Stimulated activated naive CD8-positive, alpha-beta T cell treated with anti-CD3 and anti-CD28 coated beads, Interleukin-15, amount 100 ng/mL, for 72 hours (primary cell): ENCODE measurements at regions not wholly inside any gene's neighbourhood (a gene's known extent, or its start where the extent isn't known, plus 50 kb on each side); places are given as distances from the start of the nearest gene placed in this dataset.
A peak's percentile ranks its signal among the peaks of the same experiment; 100 is the strongest.

Source experiments
- ATAC-seq: fragments of 150-1000 bp; cut with Tn5 transposase; 2 replicates; pipeline ENCODE4 v1.10.0; 2021; ENCODE audit warnings: mild to moderate bottlenecking, moderate library complexity
- DNase-seq, 2 donors: peaks; one replicate each; pipeline ENCODE4 v3.0.0; 2021 to 2022
- H3K27ac Mint-ChIP-seq, 2 donors: one replicate each; pipeline ENCODE4 v1.8.0; 2022; ENCODE audit warnings: mild to moderate bottlenecking in 2 of 2, mixed read lengths in 2 of 2, moderate library complexity in 2 of 2
- H3K27me3 Mint-ChIP-seq: one replicate; pipeline ENCODE4 v1.8.0; 2022; ENCODE audit warnings: mixed read lengths
- H3K4me1 Mint-ChIP-seq: one replicate; pipeline ENCODE4 v1.8.0; 2022; ENCODE audit warnings: mild to moderate bottlenecking, mixed read lengths
- H3K4me3 Mint-ChIP-seq, 2 donors: one replicate each; pipeline ENCODE4 v1.8.0; 2022; ENCODE audit warnings: mild to moderate bottlenecking in 2 of 2, mixed read lengths in 2 of 2, moderate library complexity in 1 of 2
- H3K9me3 Mint-ChIP-seq, 2 donors: one replicate each; pipeline ENCODE4 v1.8.0; 2022; ENCODE audit warnings: mixed read lengths in 2 of 2

DNA sequence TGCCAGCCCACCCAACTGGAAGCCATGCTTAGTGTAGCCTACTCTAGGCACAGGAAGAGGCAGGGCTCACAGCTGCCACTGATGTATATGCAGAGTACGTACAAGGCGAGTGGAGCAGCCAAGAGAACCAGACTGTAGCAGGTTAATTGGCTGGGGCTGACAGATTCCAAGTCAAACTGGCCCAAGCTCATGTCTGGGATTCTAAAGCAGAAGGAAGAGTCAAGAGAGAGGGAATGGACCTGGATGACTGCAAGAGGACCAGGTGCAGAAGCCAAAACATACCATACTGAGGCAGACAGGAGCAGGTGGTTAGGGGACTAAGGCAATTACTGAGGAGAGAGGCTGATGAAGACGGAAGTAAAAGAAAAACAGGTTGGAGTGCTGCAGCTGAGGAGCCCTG, 51.3 kb upstream of the LRRN2 start:
- Mint-ChIP-seq H3K4me1 (no peaks in the 10 kb centered on the region), H3K4me3 (no peak overlapping the region), H3K27ac (no peak overlapping the region), H3K27me3 (peaks cover 8% of the 10 kb centered on the region), H3K9me3 (peaks cover 10 to 16% of the 10 kb centered on the region in 2 donors)
- ATAC-seq: no peak
- DNase-seq: no peak

DNA sequence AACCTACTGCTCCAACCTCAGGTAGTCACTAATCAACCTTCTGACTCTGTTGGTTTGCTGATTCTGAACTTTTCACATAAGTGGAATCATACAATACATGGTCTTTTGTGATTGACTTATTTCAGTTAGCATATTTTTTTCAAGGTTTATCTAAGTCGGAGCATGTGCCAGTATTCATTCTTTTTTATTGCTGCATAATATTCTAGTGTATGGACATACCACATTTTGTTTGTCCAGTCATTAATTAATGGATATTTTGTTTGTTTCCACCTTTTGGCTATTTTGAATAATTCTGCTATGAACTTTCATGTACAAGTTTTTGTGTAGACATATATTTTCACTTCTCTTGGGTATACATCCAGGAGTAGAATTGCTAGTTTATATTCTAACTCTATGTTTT, 53.0 kb upstream of the LRRN2 start:
- Mint-ChIP-seq H3K27me3 (peaks cover 13% of the 10 kb centered on the region), H3K9me3 (peaks cover 10 to 16% of the 10 kb centered on the region in 2 donors)
- ATAC-seq: no peak

DNA sequence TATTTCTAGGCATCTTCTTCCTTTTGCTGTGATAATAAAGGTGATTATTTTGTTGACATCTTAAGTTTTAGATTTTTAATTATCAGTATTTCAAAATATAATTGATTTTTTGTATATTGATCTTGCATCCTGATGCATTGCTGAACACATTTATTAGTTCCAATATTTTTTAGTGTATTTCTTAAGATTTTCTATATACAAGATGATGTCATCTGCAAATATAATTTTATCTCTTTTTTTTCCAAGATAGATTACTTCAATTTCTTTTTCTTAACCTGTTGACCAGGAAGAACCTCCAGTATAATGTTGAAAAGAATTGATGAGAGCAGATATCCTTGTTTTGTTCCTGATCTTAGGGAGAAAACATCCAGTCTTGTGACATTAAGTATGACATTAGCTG, 54.8 kb upstream of the LRRN2 start:
- peaks cover 15% of the 10 kb centered on the region for H3K27me3 Mint-ChIP-seq
- no peak overlapping the region for H3K27ac Mint-ChIP-seq
- no peak for ATAC-seq

More for the DNA sequence above, 53.0 kb upstream of the LRRN2 start:
- H3K4me1 Mint-ChIP-seq: no peaks in the 10 kb centered on the region
- no peak overlapping the region for H3K27ac Mint-ChIP-seq
- no peak for DNase-seq
- no peak overlapping the region for H3K4me3 Mint-ChIP-seq

DNA sequence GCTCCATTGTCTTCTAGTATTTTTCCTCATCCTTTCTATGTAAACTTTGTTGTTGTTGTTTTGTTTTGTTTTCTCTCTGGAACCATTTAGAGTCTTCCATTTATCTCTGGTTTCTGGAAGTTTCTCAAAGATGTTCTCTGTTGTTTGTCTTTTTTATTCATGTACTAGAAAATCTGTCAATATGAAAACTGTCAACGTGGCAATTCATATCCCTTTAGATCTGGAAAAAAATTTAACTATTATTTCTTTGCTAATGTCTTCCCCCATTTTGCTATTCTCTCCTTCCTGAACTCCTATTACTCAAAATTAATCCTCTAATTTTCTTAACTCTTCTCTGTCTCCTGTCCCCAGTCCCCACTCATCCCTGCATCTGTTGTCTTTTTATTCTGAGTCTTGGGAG, 55.9 kb upstream of the LRRN2 start:
- Mint-ChIP-seq H3K27me3 (peaks cover 15% of the 10 kb centered on the region), H3K4me3 (no peak overlapping the region), H3K27ac (no peak overlapping the region), H3K4me1 (no peaks in the 10 kb centered on the region), H3K9me3 (peaks cover 10 to 16% of the 10 kb centered on the region in 2 donors)
- no peak for DNase-seq
- ATAC-seq: no peak

More for the DNA sequence above, 54.8 kb upstream of the LRRN2 start:
- peaks cover 10 to 16% of the 10 kb centered on the region in 2 donors for H3K9me3 Mint-ChIP-seq
- no peak overlapping the region for H3K4me3 Mint-ChIP-seq
- H3K4me1 Mint-ChIP-seq: no peaks in the 10 kb centered on the region
- no peak for DNase-seq

DNA sequence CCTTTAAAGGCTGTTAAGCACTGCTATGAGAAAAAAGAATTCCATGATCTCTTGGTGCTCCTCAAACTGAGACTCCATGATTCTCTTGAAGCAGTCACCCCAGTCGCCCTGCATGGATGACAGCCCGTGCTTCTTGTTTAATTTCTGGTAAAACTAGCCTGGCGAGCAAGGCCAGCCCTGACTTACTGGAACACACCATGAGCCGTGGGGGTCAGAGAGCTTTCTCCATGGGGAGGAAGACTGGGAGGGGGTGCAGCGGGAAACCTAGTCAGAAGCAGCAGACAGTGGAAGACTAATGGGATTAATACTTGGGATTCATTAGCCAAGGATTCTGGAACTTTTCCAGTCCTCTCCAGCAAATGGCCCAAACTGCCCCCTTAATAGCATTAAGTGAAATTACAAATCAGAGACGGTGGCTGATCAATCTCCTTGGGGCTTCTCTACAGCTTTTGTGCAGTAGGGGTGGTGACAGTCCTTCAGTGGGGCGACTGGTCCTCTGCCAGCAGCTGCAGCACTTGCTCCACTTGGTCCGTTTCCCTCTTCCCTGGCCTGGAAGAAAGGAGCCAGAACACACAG, 57.2 kb upstream of the LRRN2 start:
- peaks cover 4% of the 10 kb centered on the region for H3K4me1 Mint-ChIP-seq
- DNase-seq: no peak
- peaks cover 4 to 7% of the 10 kb centered on the region in 2 donors for H3K9me3 Mint-ChIP-seq
- no peak overlapping the region for H3K4me3 Mint-ChIP-seq
- H3K27me3 Mint-ChIP-seq: peaks cover 8% of the 10 kb centered on the region
- ATAC-seq: no peak
- no peak overlapping the region for H3K27ac Mint-ChIP-seq

DNA sequence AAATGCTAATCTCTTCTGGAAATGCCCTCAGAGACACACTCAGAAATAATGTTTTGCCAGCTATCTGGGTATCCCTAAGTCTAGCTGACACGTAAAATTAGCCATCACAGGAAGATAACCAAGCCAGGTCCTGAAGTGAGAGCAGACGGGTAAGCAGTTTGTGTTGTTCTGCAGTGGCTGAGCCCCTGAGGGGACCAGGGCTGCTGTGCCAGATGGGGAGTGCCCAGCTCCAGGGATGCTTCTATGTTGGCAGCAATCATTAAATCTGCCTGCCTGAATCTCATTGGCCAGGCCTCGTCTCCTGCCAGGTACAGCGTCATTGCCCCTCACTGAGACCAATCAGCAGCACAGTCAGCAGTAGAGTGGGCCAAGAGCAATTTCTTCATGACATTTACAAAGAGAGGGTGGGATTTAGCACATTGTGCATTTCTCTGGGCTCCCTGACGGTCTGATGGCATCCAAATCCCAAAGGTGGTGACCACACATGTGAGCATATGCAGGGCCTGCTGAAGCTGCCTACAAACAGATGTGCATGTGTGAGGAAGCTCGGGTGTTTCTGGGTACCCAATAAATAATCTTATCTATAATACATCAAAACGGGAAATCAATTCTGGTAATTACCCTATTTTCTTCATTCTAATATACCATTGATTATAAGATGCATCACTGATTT, 58.7 kb upstream of the LRRN2 start:
- Mint-ChIP-seq H3K27me3 (peaks cover 8% of the 10 kb centered on the region), H3K27ac (no peak overlapping the region), H3K4me1 (peaks cover 4% of the 10 kb centered on the region), H3K4me3 (no peak overlapping the region), H3K9me3 (no peaks in the 10 kb centered on the region)
- DNase-seq (no peak), ATAC-seq (no peak)

DNA sequence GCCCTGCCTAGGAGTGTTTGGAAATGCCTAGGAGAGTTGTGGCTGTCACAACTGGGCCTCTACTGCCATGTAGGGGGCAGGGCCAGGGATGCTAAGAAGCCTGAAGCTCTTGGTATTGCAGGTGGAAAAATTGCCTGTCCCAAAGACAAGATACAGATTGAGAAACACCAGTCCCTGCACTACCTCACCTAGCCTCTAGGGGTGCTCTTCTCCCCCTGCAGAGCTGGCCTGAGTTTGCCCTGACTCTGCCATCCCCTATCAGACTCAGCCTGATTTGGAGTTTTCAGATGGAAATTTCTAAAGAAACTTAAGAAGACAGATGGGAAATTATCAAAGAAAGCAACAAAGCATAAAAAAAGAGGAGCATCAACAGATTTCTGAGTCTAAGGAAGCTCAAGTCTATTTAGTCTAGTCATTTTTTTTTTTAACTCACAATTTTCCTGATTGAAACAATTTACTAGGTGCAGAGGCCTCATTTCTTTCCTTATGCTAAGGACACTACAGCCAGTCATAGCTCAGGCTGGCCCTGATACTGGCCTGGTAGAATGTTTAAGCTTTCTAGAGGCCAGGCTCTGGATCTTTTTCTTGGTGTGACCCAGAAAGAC, 61.4 kb upstream of the LRRN2 start:
- H3K27me3 Mint-ChIP-seq: peaks cover 8% of the 10 kb centered on the region
- no peaks in the 10 kb centered on the region for H3K9me3 Mint-ChIP-seq
- no peak overlapping the region for H3K4me3 Mint-ChIP-seq
- ATAC-seq (peak; percentile 76), DNase-seq (peak; percentile 41 to 42)
- no peak overlapping the region for H3K27ac Mint-ChIP-seq
- peaks cover 4% of the 10 kb centered on the region for H3K4me1 Mint-ChIP-seq

DNA sequence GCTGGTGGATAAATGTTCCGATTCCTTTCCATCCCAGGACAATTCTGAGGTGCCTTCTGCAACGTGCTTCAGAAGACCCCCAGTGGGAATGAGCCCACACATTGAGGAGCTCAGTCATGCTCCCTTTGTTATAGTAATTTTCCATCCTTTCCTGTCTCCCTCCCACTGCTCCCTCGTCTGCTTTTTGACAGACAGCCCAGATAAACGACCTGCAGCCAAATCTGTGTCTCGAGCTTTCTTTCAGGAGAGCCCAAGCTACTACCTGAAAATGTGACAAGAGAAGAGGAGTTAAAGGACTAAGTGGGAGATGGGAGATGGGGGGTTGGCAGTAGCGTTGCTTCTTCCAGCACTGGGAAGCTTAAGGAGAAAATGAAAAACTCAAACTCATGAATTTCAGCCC, 65.9 kb upstream of the LRRN2 start:
- Mint-ChIP-seq H3K27ac (no peak overlapping the region), H3K4me1 (peaks cover 4% of the 10 kb centered on the region), H3K4me3 (no peak overlapping the region), H3K27me3 (no peaks in the 10 kb centered on the region), H3K9me3 (no peaks in the 10 kb centered on the region)
- no peak for ATAC-seq
- DNase-seq: no peak

DNA sequence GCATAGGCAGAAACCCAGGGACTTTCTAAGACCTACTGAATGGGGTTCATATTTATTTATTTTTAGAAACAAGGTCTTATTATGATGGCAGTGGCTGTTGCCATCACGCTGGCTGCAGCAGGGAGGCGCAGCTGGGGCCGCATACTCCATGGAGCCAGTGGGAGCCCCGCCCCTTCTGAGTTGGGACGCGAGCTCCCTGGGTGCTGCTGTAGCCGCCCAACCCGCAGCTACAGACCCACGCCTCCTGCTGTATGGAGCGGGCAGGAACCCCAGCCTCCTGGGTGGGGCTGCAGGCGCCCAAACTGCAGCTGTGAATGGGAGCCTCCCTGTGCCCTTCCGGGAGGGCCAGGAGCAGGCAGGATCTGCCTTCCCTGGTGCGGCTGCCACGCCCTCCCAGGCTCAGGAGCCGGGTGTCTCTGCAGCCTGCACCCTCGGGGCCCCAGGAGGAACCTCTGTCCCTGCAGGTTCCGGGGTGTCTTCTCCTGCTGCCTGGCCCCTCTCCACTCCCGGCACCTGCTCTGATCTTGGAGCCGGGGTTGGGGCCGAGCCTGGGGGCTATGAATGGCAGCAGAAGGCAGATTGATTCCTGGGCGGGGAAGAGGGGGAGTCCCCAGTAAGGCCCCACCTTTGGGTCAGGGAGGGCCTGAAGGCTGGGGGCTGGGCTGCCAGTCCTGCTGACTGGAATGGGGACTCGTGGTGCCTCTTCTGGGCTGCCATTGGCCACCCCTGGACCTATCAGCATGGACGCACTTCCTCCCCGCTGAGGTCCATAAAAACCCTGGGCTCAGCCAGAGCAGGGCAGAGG, 66.5 kb upstream of the LRRN2 start:
- no peaks in the 10 kb centered on the region for H3K4me1 Mint-ChIP-seq

DNA sequence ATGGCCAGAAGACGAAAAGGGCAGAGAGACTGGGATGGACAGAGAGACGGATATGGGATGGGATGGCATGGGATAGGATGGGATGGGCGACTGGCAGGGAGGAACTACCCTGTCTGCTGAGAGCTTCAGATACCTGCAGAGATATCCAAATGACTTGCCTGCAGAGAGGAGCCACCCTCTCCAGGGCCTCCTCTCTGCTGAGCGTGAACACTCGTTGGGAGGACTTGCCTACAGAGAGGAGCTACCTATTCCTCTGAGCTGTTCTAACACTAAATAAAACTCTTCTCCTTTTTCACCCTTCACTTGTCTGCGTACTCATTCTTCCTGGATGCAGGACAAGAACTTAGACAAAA, 67.1 kb upstream of the LRRN2 start:
- Mint-ChIP-seq H3K27me3 (no peaks in the 10 kb centered on the region), H3K9me3 (no peaks in the 10 kb centered on the region), H3K27ac (no peak overlapping the region), H3K4me1 (no peaks in the 10 kb centered on the region), H3K4me3 (no peak overlapping the region)
- ATAC-seq: no peak
- DNase-seq: no peak

More for the DNA sequence above, 66.5 kb upstream of the LRRN2 start:
- Mint-ChIP-seq H3K4me3 (no peak overlapping the region), H3K27ac (no peak overlapping the region), H3K9me3 (no peaks in the 10 kb centered on the region), H3K27me3 (no peaks in the 10 kb centered on the region)
- DNase-seq (no peak), ATAC-seq (no peak)

DNA sequence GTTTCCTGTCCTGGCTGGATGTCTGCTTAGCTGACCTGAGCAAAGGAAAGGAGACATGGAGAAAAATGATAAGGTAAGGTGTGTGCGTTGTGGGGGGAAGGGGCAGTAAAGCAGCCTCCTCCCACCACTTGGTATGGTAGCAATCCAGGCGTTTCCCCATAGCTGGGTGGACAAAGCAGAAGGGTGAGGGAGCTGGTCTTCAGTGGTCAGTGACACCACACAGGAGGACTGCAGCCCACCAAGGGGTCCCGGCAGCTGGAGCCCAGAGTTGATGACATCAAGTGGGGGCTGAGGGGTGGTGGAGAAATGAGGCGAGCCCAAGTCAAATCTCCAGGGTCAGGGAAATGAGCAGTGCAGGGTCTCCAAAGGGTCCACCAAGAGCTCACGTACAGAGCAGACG, 69.3 kb upstream of the LRRN2 start:
- no peak for DNase-seq
- Mint-ChIP-seq H3K9me3 (no peaks in the 10 kb centered on the region), H3K4me1 (no peaks in the 10 kb centered on the region), H3K27ac (no peak overlapping the region), H3K4me3 (no peak overlapping the region), H3K27me3 (no peaks in the 10 kb centered on the region)
- ATAC-seq: no peak

DNA sequence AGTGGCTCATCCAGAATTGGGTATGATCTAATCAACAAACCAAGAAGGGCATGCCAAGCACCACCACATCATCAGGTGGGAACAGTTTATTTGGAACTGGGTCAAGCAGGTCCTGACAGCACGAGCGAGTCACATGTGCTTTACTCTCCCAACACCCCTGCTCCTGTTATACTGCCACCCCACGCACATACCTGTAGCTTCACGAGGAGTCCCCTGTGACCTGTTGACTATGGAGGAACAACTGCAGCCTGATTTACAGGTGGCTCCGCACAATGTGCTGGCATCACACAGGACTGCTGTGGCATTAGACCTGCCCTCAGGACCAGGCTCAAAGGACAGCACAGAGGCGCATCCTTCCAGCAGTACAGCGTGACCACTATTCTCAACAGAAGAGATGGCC, 70.8 kb upstream of the LRRN2 start:
- Mint-ChIP-seq H3K27ac (no peak overlapping the region), H3K4me3 (no peak overlapping the region), H3K4me1 (no peaks in the 10 kb centered on the region), H3K9me3 (no peaks in the 10 kb centered on the region), H3K27me3 (no peaks in the 10 kb centered on the region)
- DNase-seq (no peak), ATAC-seq (no peak)

DNA sequence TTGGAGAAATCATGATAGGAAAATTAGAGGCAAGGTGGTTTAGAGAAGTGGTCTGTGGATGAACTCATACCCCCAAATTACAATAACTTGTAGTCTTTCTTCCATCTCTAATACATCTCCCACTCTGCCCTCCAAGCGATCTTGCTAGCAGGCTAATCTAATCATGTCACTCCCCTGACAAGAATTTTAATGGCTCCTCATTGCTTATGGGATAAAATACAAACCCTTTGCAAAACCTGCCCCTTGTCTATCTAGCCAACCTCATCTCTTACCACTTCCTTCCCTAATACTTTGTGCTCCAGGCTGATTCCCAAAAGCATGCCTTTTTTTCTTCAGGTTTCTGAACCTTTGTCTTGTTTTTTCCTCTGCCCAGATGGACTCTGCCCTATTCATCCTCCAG, 71.3 kb upstream of the LRRN2 start:
- Mint-ChIP-seq H3K9me3 (no peaks in the 10 kb centered on the region), H3K27me3 (no peaks in the 10 kb centered on the region), H3K4me1 (no peaks in the 10 kb centered on the region), H3K27ac (no peak overlapping the region), H3K4me3 (no peak overlapping the region)
- DNase-seq: no peak
- ATAC-seq: no peak

DNA sequence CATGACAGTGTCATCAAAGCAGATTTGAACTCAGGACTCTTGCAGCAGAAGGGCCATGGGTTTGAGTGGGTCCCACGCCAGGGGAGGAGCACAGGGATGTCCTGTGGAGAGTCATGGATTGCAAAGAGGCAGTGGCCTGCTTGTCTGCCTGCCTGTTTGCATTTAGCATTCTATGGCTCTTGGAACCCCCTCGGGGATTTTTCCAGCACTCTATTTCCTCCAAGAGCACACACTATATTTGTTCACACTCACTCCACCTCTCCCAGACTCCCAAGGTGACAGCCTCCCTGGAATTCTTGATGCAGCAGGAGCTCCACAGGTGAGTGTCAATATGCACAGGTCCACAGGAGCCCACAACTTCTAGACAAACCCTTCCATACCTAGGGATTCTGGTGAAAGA, 73.1 kb upstream of the LRRN2 start:
- peaks cover 6% of the 10 kb centered on the region for H3K4me1 Mint-ChIP-seq
- no peaks in the 10 kb centered on the region for H3K9me3 Mint-ChIP-seq

DNA sequence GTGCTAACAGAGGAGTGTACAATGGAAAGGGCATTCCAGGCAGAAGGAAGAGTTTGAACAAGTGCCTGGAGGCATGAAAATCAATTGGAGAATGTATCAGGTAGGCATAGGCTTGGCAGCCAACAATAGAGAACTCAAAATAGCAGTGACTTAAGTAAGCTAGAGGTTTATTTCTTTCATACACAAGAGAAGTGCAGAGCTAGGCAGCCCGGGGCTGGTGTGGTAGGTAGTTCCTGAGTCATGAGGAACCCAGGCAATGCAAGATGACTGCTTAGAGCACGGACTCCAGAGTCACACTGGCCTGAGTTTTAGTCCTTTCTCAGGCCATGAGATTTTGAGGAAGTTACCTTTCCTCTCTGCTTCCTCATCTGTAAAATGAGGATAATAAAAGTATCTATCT, 74.8 kb upstream of the LRRN2 start:
- ATAC-seq: no peak
- H3K4me3 Mint-ChIP-seq: no peak overlapping the region
- H3K27ac Mint-ChIP-seq: no peak overlapping the region
- no peaks in the 10 kb centered on the region for H3K27me3 Mint-ChIP-seq
- H3K9me3 Mint-ChIP-seq: no peaks in the 10 kb centered on the region
- no peak for DNase-seq
- peaks cover 10% of the 10 kb centered on the region for H3K4me1 Mint-ChIP-seq

More for the DNA sequence above, 73.1 kb upstream of the LRRN2 start:
- H3K27ac Mint-ChIP-seq: no peak overlapping the region
- ATAC-seq (no peak), DNase-seq (no peak)
- H3K27me3 Mint-ChIP-seq: no peaks in the 10 kb centered on the region
- H3K4me3 Mint-ChIP-seq: no peak overlapping the region

DNA sequence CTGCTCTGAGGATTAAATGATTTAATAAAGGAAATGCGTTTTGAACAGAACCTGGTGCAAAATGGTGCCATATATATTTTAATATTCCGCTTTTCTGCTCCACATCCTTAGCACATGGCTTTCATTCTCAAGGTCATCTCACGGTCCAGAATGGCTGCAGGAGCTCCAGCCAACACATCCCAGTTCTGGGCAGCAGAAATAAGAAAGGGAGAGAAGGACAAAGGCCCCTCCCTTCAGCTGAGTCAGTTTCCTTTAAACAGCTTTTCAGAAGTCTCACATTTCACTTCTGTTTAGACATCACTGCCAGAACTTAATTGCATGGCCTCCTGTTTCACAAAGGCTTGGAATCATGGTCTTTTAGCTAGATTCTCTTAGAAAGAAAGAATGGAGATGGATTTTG, 75.2 kb upstream of the LRRN2 start:
- ATAC-seq (no peak), DNase-seq (no peak)
- H3K27ac Mint-ChIP-seq: no peak overlapping the region
- no peaks in the 10 kb centered on the region for H3K9me3 Mint-ChIP-seq
- H3K27me3 Mint-ChIP-seq: no peaks in the 10 kb centered on the region
- H3K4me3 Mint-ChIP-seq: no peak overlapping the region
- peaks cover 10% of the 10 kb centered on the region for H3K4me1 Mint-ChIP-seq
